Suprapubic skin (tissue), 4 donors: ENCODE measurements at regions not wholly inside any gene's neighbourhood (a gene's known extent, or its start where the extent isn't known, plus 50 kb on each side); places are given as distances from the start of the nearest gene placed in this dataset.

Source experiments
- EP300 ChIP-seq: sonication (generic); formaldehyde crosslinking; IDR thresholded peaks from one replicate; pipeline ENCODE4 v1.6.1; 2017; ENCODE audit warnings: antibody characterized with exemption
- POLR2A ChIP-seq, 2 donors: fragments of 450-650 bp; IDR thresholded peaks; one replicate each; pipeline ENCODE4 v1.6.1; 2017; ENCODE audit warnings: antibody characterized with exemption in 2 of 2, mild to moderate bottlenecking in 2 of 2, moderate library complexity in 2 of 2
- POLR2AphosphoS5 ChIP-seq, 3 donors: sonication (generic); formaldehyde crosslinking; IDR thresholded peaks; one replicate each; pipeline ENCODE4 v1.6.1; 2017; ENCODE audit warnings: antibody characterized with exemption in 3 of 3
- TF ChIP-seq, protein P1 (sequence below), 2 donors: fragments of 200-600 bp in 1 of 2; fragments of 450-650 bp in 1 of 2; sonication (generic) in 1 of 2; IDR thresholded peaks; one replicate each; pipeline ENCODE4 v1.5.1; 2016 to 2019; ENCODE audit warnings: antibody characterized with exemption in 2 of 2, mild to moderate bottlenecking in 1 of 2, moderate library complexity in 1 of 2

- TF ChIP-seq, protein P1, sequence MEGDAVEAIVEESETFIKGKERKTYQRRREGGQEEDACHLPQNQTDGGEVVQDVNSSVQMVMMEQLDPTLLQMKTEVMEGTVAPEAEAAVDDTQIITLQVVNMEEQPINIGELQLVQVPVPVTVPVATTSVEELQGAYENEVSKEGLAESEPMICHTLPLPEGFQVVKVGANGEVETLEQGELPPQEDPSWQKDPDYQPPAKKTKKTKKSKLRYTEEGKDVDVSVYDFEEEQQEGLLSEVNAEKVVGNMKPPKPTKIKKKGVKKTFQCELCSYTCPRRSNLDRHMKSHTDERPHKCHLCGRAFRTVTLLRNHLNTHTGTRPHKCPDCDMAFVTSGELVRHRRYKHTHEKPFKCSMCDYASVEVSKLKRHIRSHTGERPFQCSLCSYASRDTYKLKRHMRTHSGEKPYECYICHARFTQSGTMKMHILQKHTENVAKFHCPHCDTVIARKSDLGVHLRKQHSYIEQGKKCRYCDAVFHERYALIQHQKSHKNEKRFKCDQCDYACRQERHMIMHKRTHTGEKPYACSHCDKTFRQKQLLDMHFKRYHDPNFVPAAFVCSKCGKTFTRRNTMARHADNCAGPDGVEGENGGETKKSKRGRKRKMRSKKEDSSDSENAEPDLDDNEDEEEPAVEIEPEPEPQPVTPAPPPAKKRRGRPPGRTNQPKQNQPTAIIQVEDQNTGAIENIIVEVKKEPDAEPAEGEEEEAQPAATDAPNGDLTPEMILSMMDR (IDR thresholded peaks at IDR 0.05) = no peak
- TF ChIP-seq POLR2A (IDR thresholded peaks at IDR 0.05) (no peak), POLR2AphosphoS5 (IDR thresholded peaks at IDR 0.05) (no peak), EP300 (no peak)
Observed at GRCh38 chr7:19919261-19920095, 146.1 kb upstream of the TMEM196 start.
